Activated CD8-positive, alpha-beta memory T cell treated with anti-CD3 and anti-CD28 coated beads for 1 hour (primary cell): ENCODE measurements at regions not wholly inside any gene's neighbourhood (a gene's known extent, or its start where the extent isn't known, plus 50 kb on each side); places are given as distances from the start of the nearest gene placed in this dataset.

Experiments used
- DNase-seq, 2 donors: peaks; one replicate each; pipeline ENCODE4 v3.0.0-alpha.2; 2020; ENCODE audit warnings: low read depth in 1 of 2; ENCODE audit errors: extremely low read depth in 1 of 2

DNA sequence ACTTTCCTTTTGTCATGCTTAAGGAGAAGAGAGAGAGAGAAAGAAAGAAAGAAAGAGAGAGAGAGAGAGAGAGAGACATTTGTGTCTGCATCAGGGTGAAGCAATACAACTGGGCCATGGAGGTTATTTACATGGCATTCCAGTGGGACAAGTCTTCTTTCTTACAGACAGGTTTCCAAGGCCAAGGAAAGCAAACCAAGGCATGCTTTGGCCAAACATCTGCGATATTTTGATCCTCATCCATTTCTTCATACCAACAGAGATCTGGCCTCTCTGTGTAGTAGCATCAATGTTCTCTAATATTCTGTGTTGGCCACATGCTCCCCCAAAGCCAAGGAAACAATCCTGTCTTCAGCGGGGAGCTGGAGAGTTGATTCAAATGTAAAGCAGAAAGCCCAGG is 292.1 kb downstream of the SETD4 start:
- no peak for DNase-seq

DNA sequence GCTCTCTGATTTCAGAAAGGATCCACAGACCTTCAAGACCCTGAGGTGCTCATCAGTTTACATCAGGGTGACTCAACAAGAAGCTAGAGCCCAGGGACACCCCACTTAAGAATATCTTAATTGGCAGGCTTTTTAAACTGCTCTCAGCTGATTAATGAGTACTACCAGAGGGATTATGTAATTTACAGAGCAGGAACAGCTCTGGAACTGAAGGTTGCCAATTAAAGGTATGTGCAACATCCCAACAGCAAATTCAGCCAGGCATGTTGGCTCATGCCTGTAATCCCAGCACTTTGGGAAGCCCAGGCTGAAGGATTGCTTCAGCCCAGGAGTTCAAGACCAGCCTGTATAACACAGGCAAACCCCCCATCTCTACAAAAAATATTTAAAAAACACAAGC is 295.7 kb downstream of the SETD4 start:
- no peak for DNase-seq

- no peak for DNase-seq
Observed at GRCh38 chr21:35764077-35764476, 296.2 kb downstream of the SETD4 start.

GRCh38 chr21:35754583-35754982 is 305.7 kb downstream of the SETD4 start:
- no peak for DNase-seq

GRCh38 chr21:35753308-35753707 is 307.0 kb downstream of the SETD4 start:
- no peak for DNase-seq

GRCh38 chr21:35751171-35751570 is 309.2 kb downstream of the SETD4 start:
- no peak for DNase-seq

DNA sequence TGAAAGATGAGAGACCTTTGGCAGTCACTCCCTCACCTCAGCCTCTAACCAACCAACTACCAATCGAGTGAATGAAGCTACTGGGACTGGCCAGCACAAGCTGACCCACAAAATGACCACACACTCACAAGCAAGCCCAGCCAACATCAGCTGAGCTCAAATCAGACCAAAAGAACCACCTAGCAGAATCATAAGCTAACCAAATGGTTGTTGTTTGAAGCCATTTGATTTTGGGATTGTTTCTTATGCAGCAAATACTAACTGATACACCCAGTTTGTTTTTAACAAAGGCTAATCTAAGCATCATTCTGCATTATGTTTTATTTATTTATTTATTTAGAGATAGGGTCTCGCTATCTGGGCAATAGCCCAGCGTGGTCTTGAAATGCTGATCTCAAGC is 310.4 kb downstream of the SETD4 start:
- no peak for DNase-seq

DNA sequence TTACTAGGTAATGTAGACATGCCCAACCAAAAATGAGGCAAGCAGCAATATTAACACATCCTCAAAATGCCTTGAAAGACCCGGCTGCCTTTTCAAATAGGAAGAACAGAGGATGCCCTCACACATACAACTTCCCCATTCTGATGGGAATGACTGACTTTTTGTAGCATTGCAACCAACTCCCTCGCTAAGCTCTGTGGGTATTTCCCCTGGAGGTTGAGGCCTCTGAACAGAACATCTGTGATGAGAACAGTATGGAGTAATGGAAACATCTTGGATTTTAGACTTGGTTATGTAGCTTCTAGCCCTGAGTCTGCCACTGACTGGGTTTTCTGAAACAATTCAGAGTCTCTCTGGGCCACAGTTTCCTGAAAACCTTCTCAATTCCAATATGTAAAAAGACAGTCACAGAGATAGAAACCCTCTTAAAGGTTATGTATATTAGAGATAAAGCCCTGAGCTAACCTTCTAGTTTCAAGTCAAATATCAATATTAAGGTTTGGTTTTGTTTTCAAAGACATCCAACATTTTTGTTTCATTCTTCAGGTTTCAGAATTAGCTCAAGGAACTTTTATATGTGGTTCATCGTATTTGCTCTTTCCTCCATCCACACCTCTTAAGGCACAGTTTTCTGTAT is 311.5 kb downstream of the SETD4 start:
- DNase-seq = no peak

GRCh38 chr21:35743571-35743970 is 316.8 kb downstream of the SETD4 start:
- no peak for DNase-seq

DNA sequence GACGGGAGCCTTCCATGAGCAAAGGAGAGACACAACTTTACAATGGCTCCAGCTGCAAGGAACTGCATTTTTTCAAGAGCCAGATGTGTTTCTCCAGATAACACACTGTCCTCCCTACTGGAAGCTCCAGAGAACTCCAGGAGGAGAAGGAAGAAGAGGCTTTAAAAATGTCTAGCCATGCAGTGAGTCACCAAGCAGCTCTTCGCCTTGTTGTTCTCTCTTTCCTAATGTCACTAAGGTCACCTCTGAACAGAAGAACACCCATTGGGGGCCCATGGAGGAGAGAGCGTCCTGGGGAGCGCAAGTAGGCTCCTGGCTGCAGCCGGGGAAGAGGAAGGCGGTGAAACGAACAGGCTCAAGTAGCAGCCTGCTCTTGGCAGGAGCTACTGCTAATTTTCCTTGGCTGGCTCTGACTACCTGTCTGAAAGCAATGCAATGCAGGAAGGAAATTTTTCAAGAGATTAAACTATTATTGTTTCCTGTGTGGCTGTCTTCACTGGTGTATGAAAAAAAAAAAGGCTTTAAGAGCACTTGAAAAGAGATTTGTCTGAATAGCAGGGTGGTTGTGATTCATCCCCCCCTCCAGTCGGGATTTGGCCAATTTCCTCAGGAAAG is 321.9 kb downstream of the SETD4 start:
- no peak for DNase-seq

DNA sequence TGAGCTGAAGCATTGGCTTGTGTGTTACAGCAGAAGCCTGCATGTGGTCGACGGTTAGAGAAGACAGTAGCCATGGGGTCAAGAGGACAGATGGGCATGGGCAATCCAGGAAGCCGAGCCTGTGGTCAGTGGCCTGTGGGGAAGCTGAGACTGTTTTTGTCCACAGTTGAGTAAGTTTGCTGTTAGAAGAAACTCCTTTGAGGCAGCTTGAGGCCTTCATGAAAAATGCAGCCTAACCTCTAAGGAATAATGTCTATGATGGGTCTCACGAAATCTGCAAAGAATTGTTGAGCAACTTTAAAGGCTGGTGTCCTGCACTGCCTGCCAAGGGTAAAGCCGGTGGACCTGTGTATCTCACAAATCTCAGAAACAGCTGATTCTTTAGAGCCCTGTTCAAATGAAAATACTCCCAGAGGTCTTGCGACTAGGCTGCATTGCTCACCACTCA is 322.4 kb downstream of the SETD4 start:
- no peak for DNase-seq

GRCh38 chr21:35737449-35737848 is 322.9 kb downstream of the SETD4 start:
- no peak for DNase-seq

- DNase-seq = no peak
Observed at GRCh38 chr21:35732788-35733187, 327.5 kb downstream of the SETD4 start.

- no peak for DNase-seq
Observed at GRCh38 chr21:35730325-35730724, 330.0 kb downstream of the SETD4 start.

- DNase-seq = no peak
Observed at GRCh38 chr21:35727830-35728229, 332.5 kb downstream of the SETD4 start.

DNA sequence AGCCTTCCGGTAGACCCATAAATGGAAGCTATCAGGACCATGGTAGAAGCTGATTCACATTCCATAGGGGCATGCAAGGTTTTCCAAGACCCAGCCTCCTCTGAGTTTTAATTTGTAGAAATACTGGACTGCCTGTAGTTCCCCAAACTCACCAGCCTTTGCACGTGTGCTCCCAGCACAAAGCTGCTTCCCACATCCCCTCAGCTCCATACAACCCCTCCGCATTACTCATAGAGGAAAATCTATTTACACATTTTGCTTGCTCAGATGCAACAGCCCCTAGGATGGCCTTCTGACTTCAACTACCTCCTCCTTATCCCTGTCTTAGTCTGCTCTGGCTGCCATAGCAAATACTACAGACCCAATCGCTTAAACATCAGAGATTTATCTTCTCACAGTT is 336.2 kb downstream of the SETD4 start:
- no peak for DNase-seq

GRCh38 chr21:35721701-35722100 is 338.6 kb downstream of the SETD4 start:
- no peak for DNase-seq

- no peak for DNase-seq
Observed at GRCh38 chr21:35720208-35720731, 340.1 kb downstream of the SETD4 start.

DNA sequence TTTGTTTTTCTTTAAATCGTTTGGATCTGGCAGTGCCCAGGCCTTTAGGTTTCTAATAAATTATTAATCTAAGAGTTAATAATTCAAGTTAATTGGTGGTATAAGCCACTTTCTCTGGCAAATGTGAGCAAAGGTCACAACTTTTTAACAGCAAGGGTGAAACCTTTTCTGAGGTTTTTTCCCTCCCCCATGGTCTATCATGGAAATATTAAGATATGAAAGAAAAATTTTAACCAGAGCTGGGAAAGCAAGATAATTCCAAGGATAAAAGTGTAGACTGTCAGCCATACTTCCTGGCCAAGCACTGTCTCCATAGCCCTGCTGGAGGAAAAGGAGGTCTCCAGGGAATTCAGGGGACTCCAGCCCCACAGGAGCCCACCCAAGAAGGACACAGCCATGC is 341.2 kb downstream of the SETD4 start:
- no peak for DNase-seq

DNA sequence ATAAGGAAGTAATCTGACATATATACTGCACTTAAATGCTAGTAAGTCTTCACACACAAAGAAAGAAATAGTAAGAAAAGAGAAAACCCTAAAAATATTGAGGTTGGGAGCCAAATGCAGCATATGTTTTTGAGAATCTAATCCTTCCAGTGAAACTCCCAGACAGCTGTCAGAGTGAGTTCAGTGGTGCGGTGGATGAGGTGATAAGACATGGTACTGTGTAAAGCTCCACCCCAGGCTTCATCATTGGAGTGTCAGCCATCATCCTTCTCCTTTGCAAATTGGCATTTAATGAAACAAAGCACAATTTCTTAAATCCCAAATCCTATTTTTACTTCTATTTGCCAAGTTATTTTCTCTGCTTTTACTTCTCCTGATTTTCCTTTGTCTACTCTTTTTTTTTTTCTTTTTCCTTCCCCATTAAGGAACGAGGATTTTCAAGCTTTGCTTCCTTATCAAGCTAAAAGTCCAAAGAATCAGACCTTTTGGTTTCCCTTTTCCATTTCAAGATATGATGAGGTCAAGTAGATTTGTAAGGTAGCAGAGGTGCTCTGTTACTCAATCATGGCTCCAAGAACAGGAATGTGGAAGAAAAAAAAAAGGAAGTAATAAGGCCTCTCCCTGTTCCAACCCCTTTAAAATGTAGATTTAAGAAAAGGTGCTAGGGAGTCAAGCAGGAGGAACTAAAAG is 343.3 kb downstream of the SETD4 start:
- DNase-seq = no peak

DNA sequence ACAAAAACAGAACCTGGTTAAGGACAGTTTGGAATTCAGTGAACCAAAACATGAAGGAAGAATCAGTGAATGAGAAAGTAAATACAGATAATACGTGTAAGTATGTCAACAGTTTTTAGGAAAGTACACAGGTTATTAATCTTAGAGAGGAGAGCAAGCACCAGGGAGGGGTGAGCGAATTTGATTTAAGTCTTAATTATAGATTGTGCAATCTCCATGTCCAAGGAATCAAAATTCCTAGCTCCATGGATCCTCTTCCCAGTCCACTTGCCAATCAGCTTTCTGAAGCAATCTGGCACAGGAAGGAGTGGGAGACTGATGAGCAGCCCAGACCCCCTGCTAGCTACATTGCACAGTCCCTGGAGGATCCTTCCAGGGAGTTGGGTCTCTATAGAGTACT is 346.4 kb downstream of the SETD4 start:
- no peak for DNase-seq

- no peak for DNase-seq
Observed at GRCh38 chr21:35711661-35712060, 348.7 kb downstream of the SETD4 start.
